KBM-7 (cell line): ENCODE measurements at regions not wholly inside any gene's neighbourhood (a gene's known extent, or its start where the extent isn't known, plus 50 kb on each side); places are given as distances from the start of the nearest gene placed in this dataset.

ENCODE experiments used
- DNase-seq: peaks from one replicate; pipeline ENCODE4 v3.0.0-alpha.2; 2015
- in situ Hi-C: fragments of 300-500 bp; cut with MboI; formaldehyde crosslinking; loops from 2 replicates; pipeline ENCODE4 v1.14.3; 2020; ENCODE audit warnings: low sequenced_read_pairs, low pct_unique_long_range_greater_than_20kb, mixed read lengths

DNA sequence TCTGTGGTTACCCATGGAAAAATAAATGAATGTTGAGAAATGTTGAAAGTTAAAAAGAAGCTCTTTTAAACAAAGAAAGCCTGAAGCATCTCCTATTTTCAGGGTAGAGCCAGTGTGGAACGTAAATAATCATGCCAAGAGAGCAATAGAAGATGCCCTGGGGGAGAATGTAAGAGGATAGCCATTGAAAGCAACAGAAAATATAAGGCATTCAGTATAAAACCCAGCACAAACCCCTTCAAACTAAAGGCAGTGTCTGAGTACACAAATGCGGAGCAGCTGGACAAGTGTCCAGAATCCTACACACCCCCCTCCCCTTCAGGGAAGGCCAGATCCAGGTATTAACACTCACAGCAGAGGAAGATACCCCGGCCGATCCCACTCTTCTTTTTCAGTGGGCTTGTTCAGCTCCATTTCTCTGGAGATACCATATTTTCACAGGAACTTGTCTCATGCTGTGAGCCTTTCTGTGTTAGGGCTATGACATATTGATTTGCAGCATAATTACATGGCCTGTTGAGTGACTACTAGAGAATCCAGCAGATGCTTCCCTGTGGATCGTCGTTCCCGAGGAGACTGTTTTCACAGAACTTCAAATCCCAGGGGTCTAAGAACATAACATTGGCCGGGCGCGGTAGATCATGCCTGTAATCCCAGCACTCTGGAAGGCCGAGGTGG lies 101.2 kb downstream of the PLK2 start:
- in situ Hi-C loops: no loop called here
- no peak for DNase-seq

DNA sequence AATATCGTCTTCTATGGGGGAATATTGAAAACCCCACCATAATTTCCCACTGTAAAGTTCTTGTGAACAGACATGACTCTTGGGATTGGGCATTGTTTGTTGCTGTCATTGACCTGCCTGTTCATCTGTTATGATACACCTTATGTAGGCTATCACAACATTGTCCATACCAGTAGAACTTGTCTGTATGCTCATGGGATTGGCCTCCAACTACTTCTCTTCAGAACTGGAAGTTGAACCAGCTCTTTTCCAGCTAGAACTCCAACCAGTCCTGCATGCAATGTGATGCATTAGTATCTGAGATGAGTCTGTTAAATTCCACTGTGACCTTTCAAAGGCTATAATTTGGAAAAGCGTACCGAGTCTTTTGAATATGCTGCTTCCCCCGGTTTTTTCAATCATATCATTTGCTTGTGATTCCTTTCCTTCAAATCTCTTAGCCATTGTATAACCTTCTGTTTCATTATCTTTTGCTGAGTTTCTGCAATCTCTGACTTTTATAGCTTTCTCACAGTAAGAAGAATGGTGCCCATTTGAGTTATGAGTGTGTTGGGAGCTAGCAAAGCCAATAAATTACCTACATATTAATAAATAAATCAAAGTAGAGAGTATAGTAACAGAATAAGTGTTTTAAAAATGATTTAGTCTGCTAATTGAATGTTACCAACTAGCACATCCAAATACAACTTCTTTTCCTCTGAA lies 101.9 kb downstream of the PLK2 start:
- in situ Hi-C loops: no loop called here
- DNase-seq: no peak

DNA sequence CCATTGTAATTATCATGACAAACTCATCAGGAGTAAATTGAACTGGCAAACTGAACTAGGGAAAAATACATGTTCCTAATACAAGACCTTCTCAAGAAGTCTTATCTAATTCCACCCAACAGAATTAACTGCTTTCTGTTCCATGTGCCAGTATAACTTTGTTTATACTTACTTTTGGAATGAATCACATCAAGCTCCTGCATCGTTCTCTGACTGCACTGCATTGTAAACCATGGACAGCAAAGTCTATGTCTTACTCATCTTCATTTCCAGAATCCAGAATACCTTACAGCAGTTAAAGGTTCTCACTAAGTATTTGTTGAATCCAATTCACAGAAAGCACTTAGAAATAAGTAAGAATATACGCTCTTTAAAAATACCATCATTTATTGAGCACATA lies 102.8 kb downstream of the PLK2 start:
- in situ Hi-C loops: no loop called here
- DNase-seq: no peak

DNA sequence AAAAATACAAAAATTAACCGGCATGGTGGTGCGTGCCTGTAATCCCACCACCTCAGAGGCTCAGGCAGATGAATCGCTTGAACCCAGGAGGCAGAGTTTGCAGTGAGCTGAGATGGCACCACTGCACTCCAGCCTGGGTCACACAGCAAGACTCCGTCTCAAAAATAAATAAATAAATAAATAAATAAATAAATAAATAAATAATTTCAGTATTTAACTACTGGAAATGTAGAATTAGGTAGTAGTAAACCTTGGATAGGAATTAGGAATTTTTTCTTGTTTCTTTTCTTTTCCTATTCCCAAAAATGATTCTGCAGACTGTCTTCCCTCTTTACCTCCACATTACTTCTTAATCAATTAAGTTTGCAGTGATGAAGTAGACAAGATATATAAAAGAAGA lies 103.2 kb downstream of the PLK2 start:
- DNase-seq: no peak
- in situ Hi-C loops: no loop called here

DNA sequence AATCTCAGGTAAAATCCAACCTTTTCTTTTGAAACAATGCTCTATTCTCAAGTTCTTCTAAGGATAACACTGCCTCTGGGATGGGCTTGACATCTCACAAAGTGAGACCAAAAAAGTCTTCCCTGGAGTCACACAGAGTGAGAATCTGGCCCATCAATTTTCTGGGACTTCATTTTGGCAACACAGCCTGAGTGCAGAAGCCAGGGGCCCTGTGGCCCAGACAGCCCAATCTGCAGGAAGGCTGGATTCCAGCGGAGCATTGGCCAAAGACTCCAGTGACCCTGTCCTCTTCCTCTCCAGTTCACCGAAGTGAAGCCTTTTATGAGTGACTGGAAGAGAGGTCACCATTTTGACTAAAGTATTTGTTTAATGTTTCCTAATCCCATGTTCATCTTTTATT lies 105.1 kb downstream of the PLK2 start:
- DNase-seq: no peak
- in situ Hi-C loops: no loop called here

- no peak for DNase-seq
- in situ Hi-C loops: no loop called here
Measured at GRCh38 chr5:58353992-58354391, 105.9 kb downstream of the PLK2 start.

DNA sequence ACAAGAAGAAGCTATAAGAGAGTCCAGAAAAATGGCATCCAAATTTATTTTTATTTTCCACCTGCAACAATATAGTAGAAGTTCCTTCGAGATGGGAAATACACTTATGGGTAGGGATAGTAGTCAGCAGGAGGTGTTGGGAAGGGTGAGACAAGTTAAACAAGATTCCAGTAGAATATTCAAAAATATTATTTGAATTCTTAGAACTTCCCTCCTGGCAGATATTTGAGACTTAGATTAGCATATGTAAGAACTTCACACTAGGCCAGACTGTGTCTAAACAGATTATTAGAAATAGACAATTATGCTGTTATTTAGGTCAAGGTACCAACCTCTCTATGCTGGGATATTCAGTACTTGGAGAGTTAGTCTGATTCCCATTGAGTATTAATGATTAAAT lies 108.7 kb downstream of the PLK2 start:
- in situ Hi-C loops: no loop called here
- DNase-seq: no peak

- DNase-seq: no peak
- in situ Hi-C loops: no loop called here
Measured at GRCh38 chr5:58348996-58349728, 110.7 kb downstream of the PLK2 start.

GRCh38 chr5:58346041-58346440 lies 113.8 kb downstream of the PLK2 start:
- DNase-seq: no peak
- in situ Hi-C loops: no loop called here

DNA sequence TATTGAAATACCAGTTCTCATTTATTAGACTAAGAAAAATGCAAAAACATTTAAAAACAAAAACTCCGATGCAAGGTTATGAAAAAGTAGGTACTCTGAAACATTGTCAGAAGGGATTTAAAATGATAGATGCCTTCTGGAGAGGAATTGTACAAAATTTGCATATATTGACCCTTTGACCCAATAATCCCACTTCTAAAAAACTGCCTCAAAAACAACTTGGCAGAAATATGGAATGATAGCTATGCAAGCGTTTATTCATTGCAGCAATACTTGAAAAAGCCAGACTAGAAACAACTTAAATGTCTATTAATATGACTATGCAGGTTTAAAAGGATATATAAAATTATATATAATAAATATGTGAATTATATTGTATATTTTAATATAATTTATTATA lies 118.4 kb downstream of the PLK2 start:
- in situ Hi-C loops: no loop called here
- no peak for DNase-seq

DNA sequence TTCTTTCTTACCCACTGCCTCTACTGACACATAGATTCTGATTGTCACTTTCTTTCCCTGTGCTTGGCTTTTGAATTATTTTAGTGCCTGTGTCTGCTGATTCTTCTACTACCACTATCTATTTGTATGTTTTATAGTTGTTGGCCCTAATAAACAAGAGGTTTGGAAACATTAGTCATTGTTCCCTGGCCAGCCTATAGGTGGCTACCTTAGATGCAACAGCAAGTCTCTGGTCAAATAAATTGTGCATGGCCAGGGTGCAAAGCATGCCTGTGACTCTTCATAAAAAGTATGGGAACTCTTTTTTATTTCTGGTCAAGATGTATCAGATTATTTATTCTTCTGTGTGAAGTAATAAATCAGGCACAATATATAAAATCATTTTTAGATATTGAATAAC lies 124.4 kb downstream of the PLK2 start:
- in situ Hi-C loops: no loop called here
- no peak for DNase-seq

- in situ Hi-C loops: no loop called here
- DNase-seq: no peak
Measured at GRCh38 chr5:58334035-58334434, 125.9 kb downstream of the PLK2 start.

- in situ Hi-C loops: no loop called here
- no peak for DNase-seq
Measured at GRCh38 chr5:58330781-58331180, 129.1 kb downstream of the PLK2 start.

- in situ Hi-C loops: no loop called here
- DNase-seq: no peak
Measured at GRCh38 chr5:58327289-58327688, 132.6 kb downstream of the PLK2 start.

- in situ Hi-C loops: no loop called here
- DNase-seq: no peak
Measured at GRCh38 chr5:58326022-58326421, 133.9 kb downstream of the PLK2 start.

DNA sequence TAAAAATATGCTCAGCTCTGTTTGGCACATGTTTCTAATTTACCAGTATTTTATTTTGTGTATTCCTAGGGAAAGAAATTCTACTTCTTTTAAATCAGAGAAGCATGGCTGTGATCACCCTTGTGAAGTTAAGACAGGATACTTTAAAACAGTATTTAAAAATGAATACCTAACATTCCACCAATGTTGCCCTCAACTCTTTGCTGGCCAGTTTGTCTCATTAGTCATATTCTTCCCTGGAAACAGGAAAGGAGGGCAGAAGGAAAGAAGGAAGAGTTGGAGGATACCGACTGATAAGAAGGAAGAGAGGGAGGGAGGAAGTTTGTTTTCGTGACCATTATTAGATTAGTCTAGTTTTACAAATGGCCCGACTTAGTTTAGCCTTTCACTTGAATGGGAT lies 137.4 kb downstream of the PLK2 start:
- in situ Hi-C loops: no loop called here
- no peak for DNase-seq

- DNase-seq: no peak
- in situ Hi-C loops: no loop called here
Measured at GRCh38 chr5:58318468-58318867, 141.4 kb downstream of the PLK2 start.

- in situ Hi-C loops: no loop called here
- DNase-seq: no peak
Measured at GRCh38 chr5:58317808-58318207, 142.1 kb downstream of the PLK2 start.

- no peak for DNase-seq
- in situ Hi-C loops: no loop called here
Measured at GRCh38 chr5:58317009-58317408, 142.9 kb downstream of the PLK2 start.

DNA sequence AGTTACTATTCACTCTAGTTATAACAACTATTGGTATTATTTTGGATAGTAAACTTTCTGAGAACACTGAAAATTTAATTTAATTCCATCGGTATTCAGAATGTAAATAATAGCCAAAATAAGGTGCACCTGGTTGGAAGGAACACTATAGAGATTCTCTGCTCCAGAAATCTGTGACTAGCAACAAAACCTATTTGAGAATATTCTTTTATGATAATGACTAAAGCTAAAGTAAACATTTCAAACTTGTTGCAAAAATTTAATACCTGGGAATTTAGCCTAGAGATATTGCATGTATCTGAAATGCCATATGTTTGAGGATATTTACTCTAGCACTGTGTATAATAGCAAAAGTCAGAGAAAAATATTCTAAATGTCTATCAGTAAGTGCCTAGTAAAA lies 144.1 kb downstream of the PLK2 start:
- DNase-seq: no peak
- in situ Hi-C loops: no loop called here
